ENCODE measurements at regions not wholly inside any gene's neighbourhood (a gene's known extent, or its start where the extent isn't known, plus 50 kb on each side); places are given as distances from the start of the nearest gene placed in this dataset.

DNA sequence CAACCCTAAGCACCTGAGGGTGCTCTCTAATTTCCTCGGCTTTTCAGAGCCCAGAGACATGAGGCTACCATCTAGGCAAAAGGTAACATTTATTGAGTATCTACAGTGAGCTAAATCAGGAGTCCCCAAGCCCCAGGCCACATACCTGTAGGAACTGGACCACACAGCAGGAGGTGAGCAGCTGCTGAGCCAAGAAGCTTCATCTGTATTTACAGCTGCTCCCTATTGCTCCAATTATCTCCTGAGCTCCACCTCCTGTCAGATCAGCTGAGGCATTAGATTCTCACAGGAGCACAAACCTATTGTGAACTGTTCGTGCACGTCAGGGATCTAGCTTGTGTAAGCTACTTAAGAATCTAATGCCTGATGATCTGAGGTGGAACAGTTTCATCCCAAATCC, 70.2 kb downstream of the RND3 start:
- no peak for DNase-seq

DNA sequence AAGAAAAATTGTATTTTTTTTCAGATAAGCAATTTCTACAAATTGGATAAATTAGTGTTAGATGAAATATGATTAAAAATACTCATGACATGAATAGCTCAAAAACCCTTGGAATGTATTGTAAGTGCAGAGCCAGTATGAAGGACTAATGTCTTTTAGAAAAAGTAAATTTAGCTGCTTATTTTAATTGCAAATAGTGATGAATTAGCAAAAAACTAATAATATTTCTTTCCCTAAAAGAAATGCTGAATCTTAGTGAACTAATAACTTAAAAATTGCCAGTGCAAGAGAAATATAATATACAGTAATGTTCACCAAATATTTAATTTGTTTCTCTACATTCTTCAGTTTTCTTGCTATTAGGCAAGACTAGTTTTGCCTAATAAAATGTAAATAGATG, 72.4 kb downstream of the RND3 start:
- no peak for DNase-seq

DNA sequence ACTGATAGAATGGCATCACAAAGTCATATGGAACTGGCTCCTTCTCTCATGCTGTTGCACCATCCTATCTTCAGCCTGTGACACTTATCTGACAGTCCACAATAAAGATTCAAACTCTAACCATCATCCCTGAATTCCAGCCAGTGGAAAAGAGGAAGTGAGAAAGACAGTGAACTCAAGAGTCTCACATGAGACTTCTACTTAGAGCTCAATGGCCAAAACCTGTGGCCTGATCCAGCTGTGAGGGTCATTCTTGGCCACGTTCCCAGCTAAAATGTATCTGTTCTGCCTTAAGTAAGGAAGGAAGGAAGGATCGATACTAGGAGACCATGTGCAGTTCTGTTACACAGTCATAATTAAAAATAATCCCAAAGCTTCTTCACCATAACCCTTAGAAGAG, 73.6 kb downstream of the RND3 start:
- no peak for DNase-seq

DNA sequence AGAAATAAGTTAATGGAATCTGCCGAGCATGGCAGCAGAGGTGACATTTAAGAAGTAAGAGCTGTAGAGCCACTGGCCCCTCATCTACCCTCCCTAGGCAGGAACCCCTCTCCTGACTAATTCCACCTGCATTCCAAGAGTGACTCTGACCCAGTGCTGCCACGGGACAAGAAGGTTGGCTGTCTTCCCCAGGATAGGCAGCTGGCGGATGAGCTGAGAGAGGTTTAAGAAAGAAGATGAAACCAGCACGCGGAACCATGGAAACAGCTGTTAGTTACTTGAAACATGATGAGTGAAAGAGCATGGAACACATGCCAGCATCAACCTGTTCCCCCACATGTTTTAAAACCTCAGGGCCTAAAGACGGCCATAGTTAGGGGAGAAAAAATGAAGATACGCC, 74.1 kb downstream of the RND3 start:
- no peak for DNase-seq

DNA sequence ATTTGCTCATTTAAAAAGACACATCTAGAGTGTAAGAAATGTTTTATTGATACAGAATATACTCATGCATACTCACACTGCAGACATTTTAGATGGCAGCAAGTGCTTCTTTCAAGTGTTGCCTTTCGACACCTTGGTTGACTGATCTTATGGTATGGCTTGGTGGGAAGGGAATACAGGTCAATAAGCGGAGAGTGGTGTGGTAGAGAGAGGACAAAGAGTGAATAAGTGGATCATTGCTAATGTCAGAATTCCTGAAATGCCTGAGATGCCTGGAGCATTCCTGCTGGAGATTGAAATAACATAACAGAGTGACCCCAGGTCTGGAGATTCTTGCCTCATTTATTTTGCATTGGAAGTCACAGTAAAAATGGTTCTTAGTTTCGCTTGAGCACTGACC, 76.7 kb downstream of the RND3 start:
- DNase-seq: no peak

DNA sequence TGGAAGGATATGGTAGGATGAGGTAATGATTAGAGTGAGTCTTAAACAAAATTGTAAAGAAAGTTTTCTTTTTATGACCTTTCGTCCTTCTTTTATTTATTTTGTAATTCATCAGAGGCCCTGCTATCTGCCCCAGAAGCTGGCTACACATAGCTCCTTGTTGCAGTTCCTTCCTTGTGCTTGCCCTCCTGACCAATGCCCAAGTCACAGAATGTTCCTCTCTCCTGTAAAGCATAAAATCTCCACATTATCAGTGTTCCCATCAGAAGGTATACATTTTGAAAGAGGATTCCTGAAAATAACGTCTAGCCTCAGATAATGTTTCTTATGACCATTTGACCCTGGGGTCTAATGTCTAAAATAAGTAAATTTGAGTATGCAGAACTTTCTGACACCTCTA, 78.3 kb downstream of the RND3 start:
- DNase-seq: no peak

DNA sequence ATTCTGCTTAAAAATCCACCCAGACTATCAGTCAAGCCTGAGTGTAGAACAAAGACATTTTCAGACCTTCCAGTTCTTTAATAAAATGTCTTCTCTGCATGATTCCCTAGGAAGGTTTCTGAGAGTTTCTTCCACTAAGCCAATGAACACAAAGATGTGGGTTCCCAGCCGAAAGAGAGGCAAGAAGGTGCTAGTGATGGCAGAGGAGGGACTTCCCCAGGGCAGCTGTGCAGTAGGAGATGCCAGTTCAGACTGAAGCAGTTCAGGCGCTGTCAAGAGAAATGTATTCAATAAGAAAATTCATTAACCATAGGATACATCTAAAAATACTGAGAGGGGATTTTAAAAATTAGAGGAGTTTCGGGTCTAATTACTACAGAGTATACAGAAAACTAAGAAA, 83.3 kb downstream of the RND3 start:
- DNase-seq: no peak

DNA sequence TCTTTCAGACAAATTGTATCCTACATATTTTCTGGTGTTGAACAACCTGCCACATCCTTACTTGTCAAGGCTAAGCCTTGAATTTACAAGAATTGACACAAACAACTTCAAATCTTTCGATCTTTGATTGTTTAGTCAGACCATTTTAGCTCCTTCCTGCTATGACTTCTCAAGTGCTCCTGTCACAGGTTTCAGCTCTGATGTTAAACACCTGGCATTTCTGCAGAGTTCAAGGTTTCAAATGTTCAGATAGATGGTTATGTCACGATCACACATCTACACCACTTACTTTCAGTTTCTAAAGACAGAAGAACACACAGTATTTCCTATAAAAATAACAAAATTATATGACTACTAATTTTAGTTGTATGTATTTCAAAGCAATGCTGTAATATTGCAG, 84.0 kb downstream of the RND3 start:
- DNase-seq: no peak

DNA sequence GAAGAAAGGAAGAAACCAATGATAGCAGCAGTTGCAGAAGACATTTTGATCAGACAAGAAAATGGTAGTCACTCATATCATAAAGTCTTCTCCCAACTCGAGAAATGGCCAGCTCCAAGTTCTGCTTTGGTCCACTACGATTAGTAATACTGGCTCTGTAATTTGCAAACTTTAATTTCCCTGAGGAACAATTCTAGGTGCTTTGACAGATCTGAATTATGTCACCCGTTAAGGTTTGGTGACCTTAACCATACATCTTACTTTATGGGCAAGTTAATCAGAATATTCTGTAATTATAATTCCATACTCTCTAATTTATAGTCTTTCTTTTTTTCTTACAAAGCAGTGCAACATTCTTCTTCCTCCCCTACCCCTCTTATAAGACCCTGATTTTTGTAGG, 84.5 kb downstream of the RND3 start:
- no peak for DNase-seq

DNA sequence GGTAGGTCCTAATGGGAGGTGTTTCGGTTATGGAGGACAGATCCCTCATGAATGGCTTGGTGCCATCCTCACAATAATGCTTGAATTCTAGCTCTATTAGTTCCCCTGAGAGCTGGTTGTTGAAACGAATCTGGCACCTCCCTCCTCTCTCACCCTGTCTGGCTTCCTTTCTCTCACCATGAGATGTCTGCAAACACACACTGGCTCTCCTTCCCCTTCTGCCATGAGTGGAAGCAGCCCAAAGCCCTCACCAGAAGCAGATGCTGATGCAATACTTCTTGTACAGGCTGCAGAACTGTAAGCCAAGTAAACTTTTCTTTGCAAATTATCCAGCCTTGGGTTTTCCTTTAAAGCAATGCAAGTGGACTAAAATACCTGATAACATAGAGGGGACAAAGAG, 86.6 kb downstream of the RND3 start:
- no peak for DNase-seq

DNA sequence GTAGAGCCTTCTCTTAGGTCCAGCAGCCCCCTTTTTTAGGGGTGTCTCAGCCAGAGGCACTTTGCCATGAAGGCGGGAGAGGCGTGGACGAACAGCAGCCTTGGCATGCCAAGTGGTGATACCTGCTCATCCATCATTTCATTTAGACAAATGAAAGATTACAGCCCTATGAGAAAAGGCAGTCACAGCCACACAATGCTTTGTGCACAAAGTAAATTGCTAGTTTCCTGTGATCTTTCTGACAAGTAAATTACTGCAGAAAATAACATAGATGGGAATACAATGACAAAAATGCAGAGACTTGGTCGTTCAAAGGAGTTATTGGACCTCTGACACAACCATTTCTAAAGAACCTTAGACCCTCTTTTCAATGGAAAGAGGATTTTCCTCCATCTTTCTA, 94.9 kb downstream of the RND3 start:
- no peak for DNase-seq

DNA sequence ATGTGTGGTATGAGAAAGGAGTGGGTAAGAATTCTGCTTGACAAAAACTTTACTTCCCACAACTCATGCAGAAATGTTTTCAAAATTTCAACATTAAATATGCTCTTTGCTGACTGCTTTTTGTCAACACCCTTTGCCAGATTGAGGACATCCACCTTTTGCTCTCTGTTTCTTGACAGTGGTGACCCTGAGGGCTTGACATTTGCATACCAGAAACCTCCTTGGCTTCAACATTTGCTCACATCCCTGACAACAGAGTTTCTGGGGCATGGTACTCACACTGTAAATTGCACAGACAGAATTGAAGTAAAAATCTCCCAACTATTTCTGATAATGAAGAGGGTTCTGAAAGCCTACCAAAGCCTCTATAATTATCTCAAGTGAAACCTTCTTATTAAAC, 95.7 kb downstream of the RND3 start:
- no peak for DNase-seq

DNA sequence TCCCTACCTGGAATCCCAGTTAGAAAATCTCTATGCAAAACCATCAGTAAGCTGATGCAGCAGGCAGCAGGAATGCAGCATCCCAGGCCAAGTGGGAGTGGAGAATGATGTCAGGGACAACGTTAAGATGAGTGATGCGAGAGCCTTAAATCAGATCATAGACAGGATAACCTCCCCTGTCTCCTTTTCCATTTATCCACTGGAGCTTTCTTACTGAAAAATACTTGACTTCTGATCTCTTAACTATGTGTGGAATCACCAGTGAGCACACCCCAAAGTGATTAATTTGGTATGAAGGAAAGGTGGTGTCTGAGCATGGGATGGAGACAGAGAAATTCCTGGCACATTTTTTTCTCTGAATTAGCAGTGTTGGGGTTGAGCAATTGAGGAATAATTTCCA, 98.0 kb downstream of the RND3 start:
- no peak for DNase-seq

DNA sequence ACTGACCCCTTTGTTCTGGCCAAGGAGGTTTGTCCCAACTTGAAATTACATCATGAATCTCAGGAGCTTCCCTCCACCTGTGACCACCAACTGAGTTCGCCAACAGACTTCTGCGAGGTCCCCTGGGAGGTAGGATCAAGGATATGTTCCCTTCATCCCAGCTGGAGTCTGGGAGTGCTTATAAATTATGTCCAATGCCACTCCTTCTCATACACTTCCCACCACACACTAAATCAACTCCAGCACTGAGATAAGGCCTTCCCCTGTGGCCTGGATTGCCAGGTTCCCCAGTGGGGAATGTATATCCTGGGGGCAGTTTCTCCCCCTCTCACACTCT, 99.2 kb downstream of the RND3 start:
- no peak for DNase-seq

DNA sequence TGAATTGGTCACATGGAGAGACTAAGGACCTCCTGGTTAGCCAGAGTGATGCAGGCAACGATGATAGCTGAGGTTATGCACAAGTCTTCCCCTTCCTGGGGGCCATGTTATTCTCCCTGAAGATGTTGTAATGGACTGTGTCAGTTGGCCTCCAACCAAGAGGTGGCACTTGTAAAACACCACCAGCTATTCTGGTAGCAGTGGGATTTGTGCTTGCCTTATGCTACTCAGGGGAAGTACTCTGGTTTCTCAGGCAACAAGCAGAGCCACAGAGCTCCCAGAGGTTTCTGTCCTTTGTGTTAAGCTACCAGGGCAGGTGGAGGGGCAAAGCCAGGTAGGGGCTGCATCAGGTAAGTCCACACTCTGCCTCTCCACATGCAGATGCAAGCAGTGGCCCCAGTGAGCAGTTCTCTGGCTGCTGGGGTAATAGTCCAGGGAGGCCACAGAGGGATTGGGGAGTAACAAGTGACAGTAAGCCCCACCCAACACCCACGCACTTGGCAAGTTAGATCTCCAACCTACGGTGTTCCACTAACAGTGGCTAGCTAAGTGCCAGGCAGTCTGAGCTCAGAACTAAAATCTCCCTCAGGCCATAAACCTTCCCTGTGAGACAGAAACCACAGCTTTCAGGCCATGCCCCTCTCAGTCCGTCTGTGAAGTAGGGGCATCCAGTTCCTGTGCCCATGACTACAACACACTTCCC, 99.7 kb downstream of the RND3 start:
- no peak for DNase-seq

DNA sequence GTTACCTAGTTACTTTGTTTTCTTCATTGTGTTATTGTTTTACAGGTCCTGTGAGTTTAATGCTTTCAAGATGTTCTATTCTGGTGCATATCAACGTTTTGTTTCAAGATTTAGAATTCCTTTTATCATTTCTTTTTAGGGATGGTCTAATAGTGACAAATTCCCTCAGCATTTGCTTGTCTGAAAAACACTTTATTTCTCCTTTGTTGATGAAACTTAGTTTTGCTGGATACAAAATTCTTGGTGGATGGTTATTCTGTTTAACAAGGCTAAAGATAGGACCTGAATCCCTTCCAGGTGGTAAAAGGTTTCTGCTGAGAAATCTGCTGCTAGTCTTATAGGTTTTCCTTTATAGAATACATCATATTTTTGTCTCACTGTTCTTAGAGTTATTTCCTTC, 102.3 kb downstream of the RND3 start:
- DNase-seq: no peak

DNA sequence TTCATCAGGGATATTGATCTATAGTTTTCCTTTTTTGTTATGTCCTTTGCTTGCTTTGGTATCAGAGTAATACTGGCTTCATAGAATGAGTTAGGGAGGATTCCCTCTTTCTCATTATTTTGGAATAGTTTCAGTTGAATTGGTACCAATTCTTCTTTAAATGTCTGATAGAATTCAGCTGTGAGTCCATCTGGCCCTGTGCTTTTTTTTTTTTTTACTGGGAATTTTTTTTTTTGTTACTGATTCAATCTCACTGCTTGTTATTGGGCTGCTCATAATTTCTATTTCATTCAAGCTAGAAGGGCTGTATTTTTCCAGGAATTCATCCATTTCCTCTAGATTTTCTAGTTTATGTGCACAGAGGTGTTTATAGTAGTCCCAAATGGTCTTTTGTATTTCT, 103.9 kb downstream of the RND3 start:
- no peak for DNase-seq

DNA sequence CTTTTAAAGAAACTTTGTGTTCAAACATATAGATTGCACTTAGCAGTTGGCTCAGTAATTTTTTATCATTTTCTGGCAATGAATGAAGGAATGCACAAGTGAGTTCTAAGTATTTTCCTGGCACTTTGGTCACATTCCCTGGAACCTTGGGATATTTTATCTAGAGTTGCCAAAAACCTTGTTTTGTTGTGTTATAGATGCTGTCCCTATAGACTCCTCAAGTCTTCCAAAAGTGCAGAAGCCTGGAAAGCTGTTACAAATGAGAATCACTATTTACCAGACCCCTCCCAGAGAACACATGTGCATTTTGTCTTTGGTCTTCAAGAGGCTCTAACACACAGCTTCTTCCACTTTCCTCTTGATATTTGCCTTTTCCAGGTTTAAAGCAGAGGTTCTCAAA, 108.3 kb downstream of the RND3 start:
- no peak for DNase-seq

DNA sequence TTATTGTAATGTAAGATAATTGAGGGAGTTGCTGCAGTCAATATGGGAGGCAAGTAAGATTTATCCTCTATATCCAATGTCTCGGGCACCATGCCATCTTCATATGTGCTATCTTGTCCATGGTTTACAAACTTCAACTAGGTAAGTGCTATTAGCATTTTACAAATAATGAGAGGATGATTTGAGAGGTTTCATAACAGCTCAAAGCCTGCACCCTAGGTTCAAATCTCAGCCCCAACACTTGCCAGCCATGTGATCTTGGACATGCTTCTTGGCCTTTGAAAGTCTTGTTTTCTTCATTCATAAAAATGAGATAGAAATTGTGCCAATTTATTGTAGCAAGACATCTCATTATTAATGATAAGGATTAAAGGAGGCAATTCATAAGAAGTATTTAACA, 108.8 kb downstream of the RND3 start:
- DNase-seq: no peak

DNA sequence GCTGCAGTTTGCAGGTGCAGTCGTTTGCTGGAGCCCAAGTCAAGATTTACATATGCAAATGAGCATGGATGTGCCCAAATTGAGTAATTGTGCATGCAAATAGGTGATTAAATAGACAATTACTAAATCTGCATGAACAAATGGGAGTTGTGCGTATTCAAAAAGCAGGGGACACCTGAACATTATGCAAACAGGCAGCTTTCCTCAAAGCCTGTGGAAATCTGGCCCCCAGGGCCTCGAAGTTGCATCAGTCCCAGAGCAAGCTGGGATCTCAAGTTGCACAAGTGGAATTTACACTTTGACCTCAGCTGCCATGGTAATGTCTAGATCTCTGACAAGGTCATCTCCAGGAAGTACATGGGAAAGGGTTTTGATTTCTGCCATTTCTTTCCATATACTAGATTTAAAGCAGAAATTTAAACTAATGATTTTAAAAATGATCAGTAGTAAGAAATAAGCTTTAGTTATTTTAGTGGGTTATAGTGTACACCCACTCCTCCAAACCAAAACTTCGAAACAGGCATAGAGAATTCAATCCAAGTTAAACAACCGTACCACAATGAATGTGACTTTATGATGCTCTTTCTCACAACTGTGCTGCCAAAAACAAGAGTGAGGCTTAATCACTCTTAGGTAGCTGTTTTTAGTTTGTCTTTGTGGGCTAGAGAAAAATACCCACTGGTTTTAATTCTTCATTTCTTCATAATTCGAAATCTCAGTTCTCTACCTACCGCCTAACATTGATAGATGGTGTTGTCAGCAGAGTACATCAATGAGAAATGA, 110.7 kb downstream of the RND3 start:
- DNase-seq: no peak

DNA sequence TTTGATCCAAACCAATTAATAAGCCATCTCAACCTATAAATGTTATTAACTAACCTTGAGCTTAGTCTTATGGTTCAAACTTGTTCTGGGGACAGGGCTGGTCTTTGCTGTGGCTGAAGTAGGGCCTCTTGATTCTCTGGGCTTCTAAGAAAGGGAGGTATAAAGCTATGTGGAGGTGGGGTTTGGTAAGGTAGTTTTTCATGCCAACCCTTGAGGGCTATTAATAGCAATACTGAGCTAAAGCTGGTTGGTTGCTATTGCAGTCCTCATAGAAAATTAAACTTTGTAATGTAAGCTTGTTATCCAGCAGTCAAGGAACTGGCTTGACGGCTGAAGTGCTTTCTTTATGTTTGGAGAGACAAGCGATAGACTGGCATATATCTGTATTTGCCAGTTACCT, 112.1 kb downstream of the RND3 start:
- no peak for DNase-seq

DNA sequence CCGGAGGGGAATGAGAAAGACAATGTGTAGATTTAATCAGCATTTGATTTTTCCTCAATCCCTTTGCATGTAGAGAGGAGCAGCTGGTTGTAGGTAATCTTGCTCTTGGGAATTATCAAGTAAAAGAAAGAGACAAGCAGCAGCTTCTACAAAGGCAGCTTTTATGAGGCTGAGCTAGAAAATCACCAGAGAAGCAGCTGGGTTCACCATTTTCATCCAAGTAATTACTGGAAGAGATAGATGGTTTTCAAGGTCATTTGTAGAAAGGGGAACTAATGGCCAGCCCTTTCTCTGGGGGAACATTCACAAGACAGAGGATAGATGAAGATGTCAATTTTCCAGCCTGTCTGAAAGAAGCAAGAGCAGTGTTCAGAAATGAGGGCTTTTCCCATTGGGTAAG, 113.0 kb downstream of the RND3 start:
- no peak for DNase-seq

DNA sequence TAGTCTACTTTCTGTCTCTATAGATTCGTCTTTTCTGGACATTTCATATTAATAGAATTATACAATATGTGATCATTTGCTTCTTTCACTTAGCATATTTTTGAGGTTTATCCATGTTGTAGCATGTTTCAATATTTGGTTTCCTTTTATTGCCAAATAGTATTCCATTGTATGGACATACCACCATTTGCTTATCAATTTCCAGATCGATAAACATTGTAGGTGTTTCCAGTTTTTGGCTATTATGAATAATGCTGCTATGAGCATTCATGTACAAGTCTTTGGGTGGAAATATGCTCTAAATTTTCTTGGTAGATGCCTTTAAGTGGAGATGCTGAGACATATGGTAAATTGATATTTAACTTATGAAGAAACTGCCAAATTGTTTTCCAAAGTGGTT, 114.1 kb downstream of the RND3 start:
- DNase-seq: no peak

Measured in amygdala (tissue), 56 donors.